WTC11 (cell line): ENCODE measurements at regions not wholly inside any gene's neighbourhood (a gene's known extent, or its start where the extent isn't known, plus 50 kb on each side); places are given as distances from the start of the nearest gene placed in this dataset.
"Not testable (repeated sequence)": the region's sequence is repeated elsewhere in the genome, so short reads cannot be mapped to it uniquely, and the experiment has no call there.

Experiments
- CBFB ChIP-seq: sonication (generic); formaldehyde crosslinking; IDR thresholded peaks from 2 replicates; pipeline ENCODE4 v1.8.1; 2022; ENCODE audit warnings: mild to moderate bottlenecking, low read depth, missing genetic modification reagents
- E2F5 ChIP-seq: sonication (generic); formaldehyde crosslinking; IDR thresholded peaks from 2 replicates; pipeline ENCODE4 v1.8.1; 2022; ENCODE audit warnings: mild to moderate bottlenecking, moderate library complexity, missing genetic modification reagents
- ZBTB21 ChIP-seq: sonication (generic); formaldehyde crosslinking; IDR thresholded peaks from 2 replicates; pipeline ENCODE4 v1.8.1; 2023; ENCODE audit warnings: mild to moderate bottlenecking, missing genetic modification reagents, borderline replicate concordance
- TF ChIP-seq, protein P1 (sequence below): fragments of 200-600 bp; IDR thresholded peaks from 2 replicates; pipeline ENCODE4 v1.8.0; 2022; ENCODE audit warnings: antibody characterized with exemption
- TF ChIP-seq, protein P2 (sequence below): sonication (generic); formaldehyde crosslinking; IDR thresholded peaks from 2 replicates; pipeline ENCODE4 v1.8.0; 2022; ENCODE audit warnings: mild to moderate bottlenecking, missing genetic modification reagents
- TF ChIP-seq, protein P3 (sequence below): fragments of 250-450 bp; sonication (Bioruptor Pico); IDR thresholded peaks from 2 replicates; pipeline ENCODE4 v1.9.0; 2021; ENCODE audit warnings: mild to moderate bottlenecking, borderline replicate concordance

DNA sequence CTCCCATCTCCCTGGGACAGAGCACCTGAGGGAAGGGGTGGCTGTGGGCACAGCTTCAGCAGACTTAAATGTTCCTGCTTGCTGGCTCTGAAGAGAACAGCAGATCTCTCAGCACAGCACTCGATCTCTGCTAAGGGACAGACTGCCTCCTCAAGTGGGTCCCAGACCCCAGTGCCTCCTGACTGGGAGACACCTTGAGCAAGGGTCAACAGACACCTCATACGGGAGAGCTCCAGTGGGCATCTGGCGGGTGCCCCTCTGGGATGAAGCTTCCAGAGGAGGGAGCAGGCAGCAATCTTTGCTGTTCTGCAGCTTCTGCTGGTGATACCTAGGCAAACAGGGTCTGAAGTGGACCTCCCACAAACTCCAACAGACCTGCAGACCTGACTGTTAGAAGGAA lies 436.7 kb upstream of the CHRM2 start:
- TF ChIP-seq, protein P1, sequence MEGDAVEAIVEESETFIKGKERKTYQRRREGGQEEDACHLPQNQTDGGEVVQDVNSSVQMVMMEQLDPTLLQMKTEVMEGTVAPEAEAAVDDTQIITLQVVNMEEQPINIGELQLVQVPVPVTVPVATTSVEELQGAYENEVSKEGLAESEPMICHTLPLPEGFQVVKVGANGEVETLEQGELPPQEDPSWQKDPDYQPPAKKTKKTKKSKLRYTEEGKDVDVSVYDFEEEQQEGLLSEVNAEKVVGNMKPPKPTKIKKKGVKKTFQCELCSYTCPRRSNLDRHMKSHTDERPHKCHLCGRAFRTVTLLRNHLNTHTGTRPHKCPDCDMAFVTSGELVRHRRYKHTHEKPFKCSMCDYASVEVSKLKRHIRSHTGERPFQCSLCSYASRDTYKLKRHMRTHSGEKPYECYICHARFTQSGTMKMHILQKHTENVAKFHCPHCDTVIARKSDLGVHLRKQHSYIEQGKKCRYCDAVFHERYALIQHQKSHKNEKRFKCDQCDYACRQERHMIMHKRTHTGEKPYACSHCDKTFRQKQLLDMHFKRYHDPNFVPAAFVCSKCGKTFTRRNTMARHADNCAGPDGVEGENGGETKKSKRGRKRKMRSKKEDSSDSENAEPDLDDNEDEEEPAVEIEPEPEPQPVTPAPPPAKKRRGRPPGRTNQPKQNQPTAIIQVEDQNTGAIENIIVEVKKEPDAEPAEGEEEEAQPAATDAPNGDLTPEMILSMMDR, result not testable (repeated sequence)
- TF ChIP-seq CBFB (CRISPR knock-in tag); E2F5 (CRISPR knock-in tag); ZBTB21: not testable (repeated sequence)
- TF ChIP-seq, protein P2, sequence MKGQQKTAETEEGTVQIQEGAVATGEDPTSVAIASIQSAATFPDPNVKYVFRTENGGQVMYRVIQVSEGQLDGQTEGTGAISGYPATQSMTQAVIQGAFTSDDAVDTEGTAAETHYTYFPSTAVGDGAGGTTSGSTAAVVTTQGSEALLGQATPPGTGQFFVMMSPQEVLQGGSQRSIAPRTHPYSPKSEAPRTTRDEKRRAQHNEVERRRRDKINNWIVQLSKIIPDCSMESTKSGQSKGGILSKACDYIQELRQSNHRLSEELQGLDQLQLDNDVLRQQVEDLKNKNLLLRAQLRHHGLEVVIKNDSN (CRISPR knock-in tag), result not testable (repeated sequence)
- TF ChIP-seq, protein P3, sequence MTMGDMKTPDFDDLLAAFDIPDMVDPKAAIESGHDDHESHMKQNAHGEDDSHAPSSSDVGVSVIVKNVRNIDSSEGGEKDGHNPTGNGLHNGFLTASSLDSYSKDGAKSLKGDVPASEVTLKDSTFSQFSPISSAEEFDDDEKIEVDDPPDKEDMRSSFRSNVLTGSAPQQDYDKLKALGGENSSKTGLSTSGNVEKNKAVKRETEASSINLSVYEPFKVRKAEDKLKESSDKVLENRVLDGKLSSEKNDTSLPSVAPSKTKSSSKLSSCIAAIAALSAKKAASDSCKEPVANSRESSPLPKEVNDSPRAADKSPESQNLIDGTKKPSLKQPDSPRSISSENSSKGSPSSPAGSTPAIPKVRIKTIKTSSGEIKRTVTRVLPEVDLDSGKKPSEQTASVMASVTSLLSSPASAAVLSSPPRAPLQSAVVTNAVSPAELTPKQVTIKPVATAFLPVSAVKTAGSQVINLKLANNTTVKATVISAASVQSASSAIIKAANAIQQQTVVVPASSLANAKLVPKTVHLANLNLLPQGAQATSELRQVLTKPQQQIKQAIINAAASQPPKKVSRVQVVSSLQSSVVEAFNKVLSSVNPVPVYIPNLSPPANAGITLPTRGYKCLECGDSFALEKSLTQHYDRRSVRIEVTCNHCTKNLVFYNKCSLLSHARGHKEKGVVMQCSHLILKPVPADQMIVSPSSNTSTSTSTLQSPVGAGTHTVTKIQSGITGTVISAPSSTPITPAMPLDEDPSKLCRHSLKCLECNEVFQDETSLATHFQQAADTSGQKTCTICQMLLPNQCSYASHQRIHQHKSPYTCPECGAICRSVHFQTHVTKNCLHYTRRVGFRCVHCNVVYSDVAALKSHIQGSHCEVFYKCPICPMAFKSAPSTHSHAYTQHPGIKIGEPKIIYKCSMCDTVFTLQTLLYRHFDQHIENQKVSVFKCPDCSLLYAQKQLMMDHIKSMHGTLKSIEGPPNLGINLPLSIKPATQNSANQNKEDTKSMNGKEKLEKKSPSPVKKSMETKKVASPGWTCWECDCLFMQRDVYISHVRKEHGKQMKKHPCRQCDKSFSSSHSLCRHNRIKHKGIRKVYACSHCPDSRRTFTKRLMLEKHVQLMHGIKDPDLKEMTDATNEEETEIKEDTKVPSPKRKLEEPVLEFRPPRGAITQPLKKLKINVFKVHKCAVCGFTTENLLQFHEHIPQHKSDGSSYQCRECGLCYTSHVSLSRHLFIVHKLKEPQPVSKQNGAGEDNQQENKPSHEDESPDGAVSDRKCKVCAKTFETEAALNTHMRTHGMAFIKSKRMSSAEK, result not testable (repeated sequence)
